ENCODE measurements at regions not wholly inside any gene's neighbourhood (a gene's known extent, or its start where the extent isn't known, plus 50 kb on each side); places are given as distances from the start of the nearest gene placed in this dataset.

GRCh38 chr16:17830651-17831050, 359.9 kb upstream of the XYLT1 start:
- no peaks in the 10 kb centered on the region for H3K36me3 ChIP-seq (ENCODE audit: low read depth, missing control alignments)
- no peaks in the 10 kb centered on the region for H3K4me1 ChIP-seq
- H3K27me3 ChIP-seq = no peaks in the 10 kb centered on the region
- H3K9me3 ChIP-seq = no peaks in the 10 kb centered on the region
- no peak overlapping the region for H3K4me3 ChIP-seq
- WGBS, 2 donors = 69 to 78% methylated on average over 2 of the region's 2 CpGs
- no peak for TF ChIP-seq POLR2A (IDR thresholded peaks at IDR 0.05)
- no peak for TF ChIP-seq CTCF (IDR thresholded peaks at IDR 0.05)
- no peak overlapping the region for H3K27ac ChIP-seq
- DNase-seq = no peak
- intact Hi-C loops (cut with DNase I; ENCODE audit: low total_unique reads) = no loop called here

GRCh38 chr16:17829811-17830210, 359.1 kb upstream of the XYLT1 start:
- no peaks in the 10 kb centered on the region for H3K36me3 ChIP-seq (ENCODE audit: low read depth, missing control alignments)
- no peak overlapping the region for H3K27ac ChIP-seq
- no peaks in the 10 kb centered on the region for H3K4me1 ChIP-seq
- no peak for DNase-seq
- H3K27me3 ChIP-seq = no peaks in the 10 kb centered on the region
- intact Hi-C loops (cut with DNase I; ENCODE audit: low total_unique reads) = no loop called here
- H3K4me3 ChIP-seq = no peak overlapping the region
- no peak for TF ChIP-seq CTCF (IDR thresholded peaks at IDR 0.05)
- no peak for TF ChIP-seq POLR2A (IDR thresholded peaks at IDR 0.05)
- 56 to 67% methylated on average over 3 of the region's 3 CpGs for WGBS, 2 donors
- no peaks in the 10 kb centered on the region for H3K9me3 ChIP-seq

GRCh38 chr16:17828012-17828411, 357.3 kb upstream of the XYLT1 start:
- Histone ChIP-seq H3K36me3 (ENCODE audit: low read depth, missing control alignments) (no peaks in the 10 kb centered on the region), H3K9me3 (no peaks in the 10 kb centered on the region), H3K4me3 (no peak overlapping the region), H3K4me1 (no peaks in the 10 kb centered on the region), H3K27ac (no peak overlapping the region), H3K27me3 (no peaks in the 10 kb centered on the region)
- TF ChIP-seq CTCF (IDR thresholded peaks at IDR 0.05) (no peak), POLR2A (IDR thresholded peaks at IDR 0.05) (no peak)
- 65 to 71% methylated on average over 2 of the region's 2 CpGs for WGBS, 2 donors
- DNase-seq = no peak
- intact Hi-C loops (cut with DNase I; ENCODE audit: low total_unique reads) = no loop called here

GRCh38 chr16:17827313-17827712, 356.6 kb upstream of the XYLT1 start:
- Histone ChIP-seq H3K27ac (no peak overlapping the region), H3K36me3 (ENCODE audit: low read depth, missing control alignments) (no peaks in the 10 kb centered on the region), H3K4me3 (no peak overlapping the region), H3K27me3 (no peaks in the 10 kb centered on the region), H3K4me1 (no peaks in the 10 kb centered on the region), H3K9me3 (no peaks in the 10 kb centered on the region)
- no peak for DNase-seq
- WGBS, 2 donors = 89 to 91% methylated on average over 1 of the region's 1 CpG
- intact Hi-C loops (cut with DNase I; ENCODE audit: low total_unique reads) = no loop called here
- TF ChIP-seq CTCF (IDR thresholded peaks at IDR 0.05) (no peak), POLR2A (IDR thresholded peaks at IDR 0.05) (no peak)

GRCh38 chr16:17817943-17818342, 347.2 kb upstream of the XYLT1 start:
- TF ChIP-seq POLR2A (IDR thresholded peaks at IDR 0.05) = no peak
- no peak for TF ChIP-seq CTCF (IDR thresholded peaks at IDR 0.05)
- Histone ChIP-seq H3K4me3 (no peak overlapping the region), H3K27ac (no peak overlapping the region), H3K9me3 (no peaks in the 10 kb centered on the region), H3K27me3 (no peaks in the 10 kb centered on the region), H3K4me1 (no peaks in the 10 kb centered on the region), H3K36me3 (ENCODE audit: low read depth, missing control alignments) (no peaks in the 10 kb centered on the region)
- DNase-seq = no peak
- WGBS, 2 donors = 84 to 85% methylated on average over 2 of the region's 2 CpGs
- intact Hi-C loops (cut with DNase I; ENCODE audit: low total_unique reads) = no loop called here
